Endothelial cell of umbilical vein (primary cell): ENCODE measurements at regions not wholly inside any gene's neighbourhood (a gene's known extent, or its start where the extent isn't known, plus 50 kb on each side); places are given as distances from the start of the nearest gene placed in this dataset.

Experiments used
- BruUV-seq: library from RNA; stranded (reverse); fragments of 400-500 nt; replicated peaks from 2 replicates; lab custom pipeline; 2021; lab: Mats Ljungman, UMichigan
- CTCF ChIA-PET: fragments of 300-600, 350-600 bp; sonication (Branson Sonifier 250); formaldehyde crosslinking; loops from one replicate; lab custom pipeline; 2021; ENCODE audit warnings: antibody characterized with exemption, inconsistent platforms; lab: Charles Lee
- POLR2A ChIA-PET: fragments of 300-600, 350-600 bp; sonication (Branson Sonifier 250); formaldehyde crosslinking; loops from one replicate; lab custom pipeline; 2021; ENCODE audit warnings: antibody characterized with exemption, inconsistent platforms; lab: Charles Lee
- DNase-seq: peaks from one replicate; pipeline ENCODE4 v3.0.0-alpha.2; 2011; ENCODE audit warnings: low read depth, low spot score
- FAIRE-seq: peaks from 2 replicates; lab custom pipeline; 2011; peaks lifted over from hg19 to GRCh38; lab: Jason Lieb, UNC
- H2AFZ ChIP-seq: 2 replicates; pipeline ENCODE4 v1.6.0; 2012; ENCODE audit warnings: low read depth, low read length, control low read depth, inconsistent platforms
- H3K27ac ChIP-seq: 2 replicates; pipeline ENCODE4 v1.5.1; 2011; ENCODE audit warnings: low read depth, mild to moderate bottlenecking, control low read depth, low read length, moderate library complexity; ENCODE audit not compliant: insufficient read depth
- H3K27me3 ChIP-seq, 2 experiments: 2 replicates each; pipeline versions ENCODE4 v1.6.0 to v1.6.1; 2011; ENCODE audit warnings: low read length in 2 of 2, mixed read lengths in 1 of 2; ENCODE audit not compliant: control insufficient read depth in 2 of 2, insufficient read depth in 2 of 2
- H3K36me3 ChIP-seq, 2 experiments: 2 replicates in 1 of 2; 3 replicates in 1 of 2; pipeline ENCODE4 v1.5.1; 2011; ENCODE audit warnings: low read length in 2 of 2, mild to moderate bottlenecking in 1 of 2, moderate library complexity in 1 of 2; ENCODE audit not compliant: control insufficient read depth in 2 of 2, insufficient read depth in 2 of 2; ENCODE audit errors: extremely low read depth in 1 of 2
- H3K4me1 ChIP-seq: 3 replicates; pipeline ENCODE4 v1.5.1; 2011; ENCODE audit warnings: mild to moderate bottlenecking, low read length; ENCODE audit not compliant: control insufficient read depth, insufficient read depth; ENCODE audit errors: extremely low read depth
- H3K4me2 ChIP-seq: 2 replicates; pipeline ENCODE4 v1.6.1; 2011; ENCODE audit warnings: low read length, control low read depth, mixed read lengths; ENCODE audit not compliant: insufficient read depth
- H3K4me3 ChIP-seq, 3 experiments: fragments of 200-600 bp in 1 of 3; sonication (generic), shearing (Covaris generic) in 1 of 3; replicated peaks in 1 of 3; 2 replicates each; pipeline ENCODE4 v1.5.1; 2011 to 2016; ENCODE audit warnings: control low read depth in 3 of 3, low read length in 3 of 3, mild to moderate bottlenecking in 2 of 3, inconsistent platforms in 1 of 3, low read depth in 1 of 3, moderate library complexity in 1 of 3; ENCODE audit not compliant: insufficient read depth in 1 of 3
- H3K79me2 ChIP-seq: 2 replicates; pipeline ENCODE4 v1.6.0; 2012; ENCODE audit warnings: low read length, inconsistent platforms; ENCODE audit not compliant: control insufficient read depth, insufficient read depth
- H3K9ac ChIP-seq: replicated peaks from 2 replicates; pipeline ENCODE3; 2011; ENCODE audit warnings: low read length, control low read depth; ENCODE audit not compliant: insufficient read depth; ENCODE audit errors: extremely low read depth
- H3K9me1 ChIP-seq: replicated peaks from 3 replicates; pipeline ENCODE4 v1.6.0; 2011; ENCODE audit warnings: mild to moderate bottlenecking, low read length; ENCODE audit not compliant: control insufficient read depth, insufficient read depth; ENCODE audit errors: extremely low read depth
- H3K9me3 ChIP-seq: replicated peaks from 2 replicates; pipeline ENCODE4 v1.5.1; 2012; ENCODE audit warnings: low read length, inconsistent platforms; ENCODE audit not compliant: control insufficient read depth, insufficient read depth
- H4K20me1 ChIP-seq: replicated peaks from 2 replicates; pipeline ENCODE3; 2011; ENCODE audit warnings: mild to moderate bottlenecking, low read length; ENCODE audit not compliant: control insufficient read depth, insufficient read depth; ENCODE audit errors: extremely low read depth
- EZH2 ChIP-seq: IDR thresholded peaks from 2 replicates; pipeline ENCODE4 v1.6.1; 2012; ENCODE audit warnings: borderline replicate concordance, low read depth, mild to moderate bottlenecking, moderate library complexity, low read length, inconsistent platforms; ENCODE audit not compliant: severe bottlenecking
- FOS ChIP-seq: IDR thresholded peaks from 2 replicates; pipeline ENCODE4 v1.6.1; 2011; ENCODE audit warnings: mild to moderate bottlenecking, low read length, moderate library complexity, borderline replicate concordance; ENCODE audit not compliant: insufficient read depth
- GATA2 ChIP-seq: IDR thresholded peaks from 2 replicates; pipeline ENCODE4 v1.7.0; 2011; ENCODE audit warnings: low read depth, mild to moderate bottlenecking, moderate library complexity, mixed read lengths, low read length; ENCODE audit not compliant: insufficient read length, insufficient read depth
- JUN ChIP-seq: IDR thresholded peaks from 2 replicates; pipeline ENCODE4 v1.6.1; 2011; ENCODE audit warnings: borderline replicate concordance, low read depth; ENCODE audit not compliant: insufficient read length, insufficient read depth
- MYC ChIP-seq: IDR thresholded peaks from one replicate; pipeline ENCODE4 v1.6.1; 2011; ENCODE audit warnings: mild to moderate bottlenecking, low read depth, low read length
- POLR2A ChIP-seq: IDR thresholded peaks from 2 replicates; pipeline ENCODE4 v1.6.1; 2012; ENCODE audit warnings: low read depth, mild to moderate bottlenecking, control low read depth, low read length
- POLR2AphosphoS5 ChIP-seq: IDR thresholded peaks from 2 replicates; pipeline ENCODE4 v1.6.1; 2012; ENCODE audit warnings: low read depth, mild to moderate bottlenecking, control low read depth, low read length, moderate library complexity; ENCODE audit not compliant: insufficient read depth
- dilution Hi-C: fragments of 300-500 bp; cut with MboI; formaldehyde crosslinking; loops from one replicate; pipeline ENCODE4 v1.15.0; 2019; ENCODE audit warnings: low sequenced_read_pairs; ENCODE audit not compliant: extremely low pct_ligation_motif_present
- intact Hi-C: fragments of 100-400 bp; cut with micrococcal nuclease; formaldehyde crosslinking; loops from one replicate; pipeline ENCODE4 v1.10.0; 2022
- TF ChIP-seq, protein P1 (sequence below), 2 donors: IDR thresholded peaks; 1 replicate in 1 of 2; 2 replicates in 1 of 2; pipeline ENCODE4 v1.5.1; 2011; ENCODE audit warnings: low read length in 2 of 2, mild to moderate bottlenecking in 2 of 2, moderate library complexity in 2 of 2, control low read depth in 1 of 2, inconsistent platforms in 1 of 2, low read depth in 1 of 2; ENCODE audit not compliant: insufficient read depth in 1 of 2; ENCODE audit errors: extremely low read depth in 1 of 2
- TF ChIP-seq, protein P2 (sequence below): IDR thresholded peaks from 2 replicates; pipeline ENCODE4 v1.6.1; 2011; ENCODE audit not compliant: insufficient read depth, insufficient read length

GRCh38 chr15:56832125-56832524, 86.3 kb upstream of the TCF12 start:
- peak; percentile 8 for DNase-seq
- CTCF ChIA-PET = interaction anchor here (1.0 kb wide), 1 partner anchor 336 kb away, joined by 3 read pairs; no protein-coding TSS in a partner anchor
- H3K9me1 ChIP-seq = no peaks in the 10 kb centered on the region
- no peaks in the 10 kb centered on the region for H3K79me2 ChIP-seq
- TF ChIP-seq, protein P1, sequence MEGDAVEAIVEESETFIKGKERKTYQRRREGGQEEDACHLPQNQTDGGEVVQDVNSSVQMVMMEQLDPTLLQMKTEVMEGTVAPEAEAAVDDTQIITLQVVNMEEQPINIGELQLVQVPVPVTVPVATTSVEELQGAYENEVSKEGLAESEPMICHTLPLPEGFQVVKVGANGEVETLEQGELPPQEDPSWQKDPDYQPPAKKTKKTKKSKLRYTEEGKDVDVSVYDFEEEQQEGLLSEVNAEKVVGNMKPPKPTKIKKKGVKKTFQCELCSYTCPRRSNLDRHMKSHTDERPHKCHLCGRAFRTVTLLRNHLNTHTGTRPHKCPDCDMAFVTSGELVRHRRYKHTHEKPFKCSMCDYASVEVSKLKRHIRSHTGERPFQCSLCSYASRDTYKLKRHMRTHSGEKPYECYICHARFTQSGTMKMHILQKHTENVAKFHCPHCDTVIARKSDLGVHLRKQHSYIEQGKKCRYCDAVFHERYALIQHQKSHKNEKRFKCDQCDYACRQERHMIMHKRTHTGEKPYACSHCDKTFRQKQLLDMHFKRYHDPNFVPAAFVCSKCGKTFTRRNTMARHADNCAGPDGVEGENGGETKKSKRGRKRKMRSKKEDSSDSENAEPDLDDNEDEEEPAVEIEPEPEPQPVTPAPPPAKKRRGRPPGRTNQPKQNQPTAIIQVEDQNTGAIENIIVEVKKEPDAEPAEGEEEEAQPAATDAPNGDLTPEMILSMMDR (IDR thresholded peaks at IDR 0.05; ENCODE audit: extremely low read depth in 1 of 2, insufficient read depth in 1 of 2, low read depth in 1 of 2, low read length in 2 of 2) = no peak
- no peak overlapping the region for H3K4me2 ChIP-seq
- FAIRE-seq = no peak
- intact Hi-C loops (no loop called here), dilution Hi-C loops (no loop called here)
- H2AFZ ChIP-seq = peak overlapping the region; percentile 45
- BruUV-seq = no TSS peak
- no peaks in the 10 kb centered on the region for H3K36me3 ChIP-seq
- H3K4me3 ChIP-seq = no peak overlapping the region
- no peaks in the 10 kb centered on the region for H4K20me1 ChIP-seq
- POLR2A ChIA-PET = no interaction called here
- H3K27ac ChIP-seq = no peak overlapping the region
- no peaks in the 10 kb centered on the region for H3K4me1 ChIP-seq
- H3K9me3 ChIP-seq = no peaks in the 10 kb centered on the region
- H3K9ac ChIP-seq = no peak overlapping the region
- no peaks in the 10 kb centered on the region for H3K27me3 ChIP-seq

- intact Hi-C loops (no loop called here), dilution Hi-C loops (no loop called here)
- Histone ChIP-seq H3K9ac (no peak overlapping the region), H3K9me3 (no peaks in the 10 kb centered on the region), H3K27me3 (no peaks in the 10 kb centered on the region), H3K9me1 (no peaks in the 10 kb centered on the region), H2AFZ (no peak overlapping the region), H3K4me3 (no peak overlapping the region), H3K4me1 (no peaks in the 10 kb centered on the region), H3K79me2 (no peaks in the 10 kb centered on the region), H4K20me1 (no peaks in the 10 kb centered on the region), H3K4me2 (no peak overlapping the region), H3K36me3 (no peaks in the 10 kb centered on the region), H3K27ac (no peak overlapping the region)
- ChIA-PET CTCF (interaction anchor here (0.9 to 1.0 kb wide), 2 partner anchors 335 to 341 kb away, joined by 3 read pairs; no protein-coding TSS in a partner anchor), POLR2A (no interaction called here)
- BruUV-seq = no TSS peak
- no peak for TF ChIP-seq MYC
- no peak for TF ChIP-seq EZH2
- TF ChIP-seq JUN = no peak
- TF ChIP-seq, protein P1 (IDR thresholded peaks at IDR 0.05; ENCODE audit: extremely low read depth in 1 of 2, insufficient read depth in 1 of 2, low read depth in 1 of 2, low read length in 2 of 2) = no peak
- no peak for TF ChIP-seq POLR2A
- TF ChIP-seq POLR2AphosphoS5 = no peak
- TF ChIP-seq, protein P2, sequence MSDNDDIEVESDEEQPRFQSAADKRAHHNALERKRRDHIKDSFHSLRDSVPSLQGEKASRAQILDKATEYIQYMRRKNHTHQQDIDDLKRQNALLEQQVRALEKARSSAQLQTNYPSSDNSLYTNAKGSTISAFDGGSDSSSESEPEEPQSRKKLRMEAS = no peak
- TF ChIP-seq GATA2 = no peak
- TF ChIP-seq FOS = no peak
- FAIRE-seq (no peak), DNase-seq (no peak)
Observed at GRCh38 chr15:56831467-56832005, 86.9 kb upstream of the TCF12 start.
